ENCODE measurements at regions not wholly inside any gene's neighbourhood (a gene's known extent, or its start where the extent isn't known, plus 50 kb on each side); places are given as distances from the start of the nearest gene placed in this dataset.
"Not testable (repeated sequence)": the region's sequence is repeated elsewhere in the genome, so short reads cannot be mapped to it uniquely, and the experiment has no call there.

- not testable (repeated sequence) for TF ChIP-seq CTCF (IDR thresholded peaks at IDR 0.05 in 8 of 11, conservative IDR thresholded peaks at IDR 0.05 in 3 of 11); POLR2AphosphoS5 (IDR thresholded peaks at IDR 0.05); POLR2A (IDR thresholded peaks at IDR 0.05)
Measured at GRCh38 chr3:74376323-74376722, 238.1 kb downstream of the CNTN3 start.
